Endothelial cell of umbilical vein (primary cell): ENCODE measurements at regions not wholly inside any gene's neighbourhood (a gene's known extent, or its start where the extent isn't known, plus 50 kb on each side); places are given as distances from the start of the nearest gene placed in this dataset.

Source experiments
- BruUV-seq: library from RNA; stranded (reverse); fragments of 400-500 nt; replicated peaks from 2 replicates; lab custom pipeline; 2021; lab: Mats Ljungman, UMichigan
- CTCF ChIA-PET: fragments of 300-600, 350-600 bp; sonication (Branson Sonifier 250); formaldehyde crosslinking; loops from one replicate; lab custom pipeline; 2021; ENCODE audit warnings: antibody characterized with exemption, inconsistent platforms; lab: Charles Lee
- POLR2A ChIA-PET: fragments of 300-600, 350-600 bp; sonication (Branson Sonifier 250); formaldehyde crosslinking; loops from one replicate; lab custom pipeline; 2021; ENCODE audit warnings: antibody characterized with exemption, inconsistent platforms; lab: Charles Lee
- DNase-seq: peaks from one replicate; pipeline ENCODE4 v3.0.0-alpha.2; 2011; ENCODE audit warnings: low read depth, low spot score
- FAIRE-seq: peaks from 2 replicates; lab custom pipeline; 2011; peaks lifted over from hg19 to GRCh38; lab: Jason Lieb, UNC
- H2AFZ ChIP-seq: 2 replicates; pipeline ENCODE4 v1.6.0; 2012; ENCODE audit warnings: low read depth, low read length, control low read depth, inconsistent platforms
- H3K27ac ChIP-seq: 2 replicates; pipeline ENCODE4 v1.5.1; 2011; ENCODE audit warnings: low read depth, mild to moderate bottlenecking, control low read depth, low read length, moderate library complexity; ENCODE audit not compliant: insufficient read depth
- H3K27me3 ChIP-seq, 2 experiments: 2 replicates each; pipeline versions ENCODE4 v1.6.0 to v1.6.1; 2011; ENCODE audit warnings: low read length in 2 of 2, mixed read lengths in 1 of 2; ENCODE audit not compliant: control insufficient read depth in 2 of 2, insufficient read depth in 2 of 2
- H3K36me3 ChIP-seq, 2 experiments: 2 replicates in 1 of 2; 3 replicates in 1 of 2; pipeline ENCODE4 v1.5.1; 2011; ENCODE audit warnings: low read length in 2 of 2, mild to moderate bottlenecking in 1 of 2, moderate library complexity in 1 of 2; ENCODE audit not compliant: control insufficient read depth in 2 of 2, insufficient read depth in 2 of 2; ENCODE audit errors: extremely low read depth in 1 of 2
- H3K4me1 ChIP-seq: 3 replicates; pipeline ENCODE4 v1.5.1; 2011; ENCODE audit warnings: mild to moderate bottlenecking, low read length; ENCODE audit not compliant: control insufficient read depth, insufficient read depth; ENCODE audit errors: extremely low read depth
- H3K4me2 ChIP-seq: 2 replicates; pipeline ENCODE4 v1.6.1; 2011; ENCODE audit warnings: low read length, control low read depth, mixed read lengths; ENCODE audit not compliant: insufficient read depth
- H3K4me3 ChIP-seq, 3 experiments: fragments of 200-600 bp in 1 of 3; sonication (generic), shearing (Covaris generic) in 1 of 3; replicated peaks in 1 of 3; 2 replicates each; pipeline ENCODE4 v1.5.1; 2011 to 2016; ENCODE audit warnings: control low read depth in 3 of 3, low read length in 3 of 3, mild to moderate bottlenecking in 2 of 3, inconsistent platforms in 1 of 3, low read depth in 1 of 3, moderate library complexity in 1 of 3; ENCODE audit not compliant: insufficient read depth in 1 of 3
- H3K79me2 ChIP-seq: 2 replicates; pipeline ENCODE4 v1.6.0; 2012; ENCODE audit warnings: low read length, inconsistent platforms; ENCODE audit not compliant: control insufficient read depth, insufficient read depth
- H3K9ac ChIP-seq: replicated peaks from 2 replicates; pipeline ENCODE3; 2011; ENCODE audit warnings: low read length, control low read depth; ENCODE audit not compliant: insufficient read depth; ENCODE audit errors: extremely low read depth
- H3K9me1 ChIP-seq: replicated peaks from 3 replicates; pipeline ENCODE4 v1.6.0; 2011; ENCODE audit warnings: mild to moderate bottlenecking, low read length; ENCODE audit not compliant: control insufficient read depth, insufficient read depth; ENCODE audit errors: extremely low read depth
- H3K9me3 ChIP-seq: replicated peaks from 2 replicates; pipeline ENCODE4 v1.5.1; 2012; ENCODE audit warnings: low read length, inconsistent platforms; ENCODE audit not compliant: control insufficient read depth, insufficient read depth
- H4K20me1 ChIP-seq: replicated peaks from 2 replicates; pipeline ENCODE3; 2011; ENCODE audit warnings: mild to moderate bottlenecking, low read length; ENCODE audit not compliant: control insufficient read depth, insufficient read depth; ENCODE audit errors: extremely low read depth
- EZH2 ChIP-seq: IDR thresholded peaks from 2 replicates; pipeline ENCODE4 v1.6.1; 2012; ENCODE audit warnings: borderline replicate concordance, low read depth, mild to moderate bottlenecking, moderate library complexity, low read length, inconsistent platforms; ENCODE audit not compliant: severe bottlenecking
- FOS ChIP-seq: IDR thresholded peaks from 2 replicates; pipeline ENCODE4 v1.6.1; 2011; ENCODE audit warnings: mild to moderate bottlenecking, low read length, moderate library complexity, borderline replicate concordance; ENCODE audit not compliant: insufficient read depth
- GATA2 ChIP-seq: IDR thresholded peaks from 2 replicates; pipeline ENCODE4 v1.7.0; 2011; ENCODE audit warnings: low read depth, mild to moderate bottlenecking, moderate library complexity, mixed read lengths, low read length; ENCODE audit not compliant: insufficient read length, insufficient read depth
- JUN ChIP-seq: IDR thresholded peaks from 2 replicates; pipeline ENCODE4 v1.6.1; 2011; ENCODE audit warnings: borderline replicate concordance, low read depth; ENCODE audit not compliant: insufficient read length, insufficient read depth
- MAX ChIP-seq: IDR thresholded peaks from 2 replicates; pipeline ENCODE4 v1.6.1; 2011; ENCODE audit not compliant: insufficient read depth, insufficient read length
- MYC ChIP-seq: IDR thresholded peaks from one replicate; pipeline ENCODE4 v1.6.1; 2011; ENCODE audit warnings: mild to moderate bottlenecking, low read depth, low read length
- POLR2A ChIP-seq: IDR thresholded peaks from 2 replicates; pipeline ENCODE4 v1.6.1; 2012; ENCODE audit warnings: low read depth, mild to moderate bottlenecking, control low read depth, low read length
- POLR2AphosphoS5 ChIP-seq: IDR thresholded peaks from 2 replicates; pipeline ENCODE4 v1.6.1; 2012; ENCODE audit warnings: low read depth, mild to moderate bottlenecking, control low read depth, low read length, moderate library complexity; ENCODE audit not compliant: insufficient read depth
- dilution Hi-C: fragments of 300-500 bp; cut with MboI; formaldehyde crosslinking; loops from one replicate; pipeline ENCODE4 v1.15.0; 2019; ENCODE audit warnings: low sequenced_read_pairs; ENCODE audit not compliant: extremely low pct_ligation_motif_present
- intact Hi-C: fragments of 100-400 bp; cut with micrococcal nuclease; formaldehyde crosslinking; loops from one replicate; pipeline ENCODE4 v1.10.0; 2022
- TF ChIP-seq, protein P1 (sequence below), 2 donors: IDR thresholded peaks; 1 replicate in 1 of 2; 2 replicates in 1 of 2; pipeline ENCODE4 v1.5.1; 2011; ENCODE audit warnings: low read length in 2 of 2, mild to moderate bottlenecking in 2 of 2, moderate library complexity in 2 of 2, control low read depth in 1 of 2, inconsistent platforms in 1 of 2, low read depth in 1 of 2; ENCODE audit not compliant: insufficient read depth in 1 of 2; ENCODE audit errors: extremely low read depth in 1 of 2

DNA sequence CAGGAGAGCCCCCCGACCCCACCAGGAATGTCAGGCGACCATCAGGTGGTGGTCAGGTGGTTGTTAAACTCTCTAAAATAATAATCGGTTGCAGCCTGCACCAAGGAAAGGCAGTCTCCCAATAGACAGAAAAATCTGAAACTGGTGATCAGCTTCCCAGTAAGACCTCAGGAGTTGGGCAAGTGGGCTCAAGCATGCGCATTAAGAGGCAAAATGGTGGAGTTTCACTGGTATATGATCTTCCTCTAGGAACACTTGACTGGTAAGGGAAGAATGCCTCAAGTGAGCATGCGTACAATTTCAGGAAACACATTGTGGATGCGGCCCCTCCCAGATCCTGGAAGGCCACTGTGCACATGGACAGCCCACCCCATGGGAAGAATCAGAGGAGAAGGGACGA, 619.9 kb downstream of the TYW1 start:
- intact Hi-C loops = no loop called here
- FAIRE-seq (no peak), DNase-seq (no peak)
- no peak for TF ChIP-seq EZH2
- TF ChIP-seq GATA2 = no peak
- no peak for TF ChIP-seq FOS
- no peak for TF ChIP-seq MAX
- Histone ChIP-seq H3K9me1 (no peaks in the 10 kb centered on the region), H3K27me3 (no peaks in the 10 kb centered on the region), H3K27ac (no peak overlapping the region), H3K4me3 (no peak overlapping the region), H3K4me2 (no peak overlapping the region), H2AFZ (no peak overlapping the region), H3K36me3 (no peaks in the 10 kb centered on the region), H3K9me3 (no peaks in the 10 kb centered on the region), H4K20me1 (no peaks in the 10 kb centered on the region), H3K79me2 (no peaks in the 10 kb centered on the region), H3K4me1 (no peaks in the 10 kb centered on the region), H3K9ac (no peak overlapping the region)
- POLR2A ChIA-PET = no interaction called here
- CTCF ChIA-PET = no interaction called here
- BruUV-seq = no TSS peak
- dilution Hi-C loops = no loop called here

DNA sequence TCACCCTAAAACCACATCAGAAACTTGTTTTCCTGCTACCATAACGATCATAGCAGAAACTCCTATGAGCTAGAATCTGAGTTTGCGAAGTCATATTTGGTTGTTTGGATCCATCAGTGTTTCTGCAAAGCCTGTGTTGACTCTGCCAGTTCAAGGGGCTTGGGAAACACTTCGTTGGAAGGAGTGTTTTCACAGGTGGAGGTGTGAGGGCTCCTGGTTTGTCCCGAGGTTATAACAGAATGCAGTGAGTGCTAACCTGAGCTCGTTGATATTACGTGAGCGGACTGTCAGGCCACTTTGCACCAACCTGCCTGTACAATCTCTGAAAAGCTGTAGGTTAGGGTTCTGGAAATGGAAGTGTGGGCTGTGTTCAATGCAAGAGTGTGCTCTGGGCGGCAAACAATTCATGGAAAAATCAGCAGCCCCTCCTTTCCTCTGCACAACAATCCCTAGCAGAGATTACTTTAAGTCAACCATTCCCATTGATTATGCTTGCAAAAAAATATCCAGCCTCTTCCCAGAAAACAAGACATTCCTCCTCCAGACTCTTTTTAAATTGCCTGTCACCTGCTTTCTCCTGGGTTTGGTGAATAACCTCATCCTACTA, 622.0 kb downstream of the TYW1 start:
- Histone ChIP-seq H3K4me2 (no peak overlapping the region), H3K4me1 (no peaks in the 10 kb centered on the region), H3K36me3 (no peaks in the 10 kb centered on the region), H4K20me1 (no peaks in the 10 kb centered on the region), H3K9me3 (no peaks in the 10 kb centered on the region), H2AFZ (no peak overlapping the region), H3K27ac (no peak overlapping the region), H3K9ac (no peak overlapping the region), H3K27me3 (no peaks in the 10 kb centered on the region), H3K79me2 (no peaks in the 10 kb centered on the region), H3K4me3 (no peak overlapping the region), H3K9me1 (no peaks in the 10 kb centered on the region)
- TF ChIP-seq FOS = no peak
- TF ChIP-seq, protein P1, sequence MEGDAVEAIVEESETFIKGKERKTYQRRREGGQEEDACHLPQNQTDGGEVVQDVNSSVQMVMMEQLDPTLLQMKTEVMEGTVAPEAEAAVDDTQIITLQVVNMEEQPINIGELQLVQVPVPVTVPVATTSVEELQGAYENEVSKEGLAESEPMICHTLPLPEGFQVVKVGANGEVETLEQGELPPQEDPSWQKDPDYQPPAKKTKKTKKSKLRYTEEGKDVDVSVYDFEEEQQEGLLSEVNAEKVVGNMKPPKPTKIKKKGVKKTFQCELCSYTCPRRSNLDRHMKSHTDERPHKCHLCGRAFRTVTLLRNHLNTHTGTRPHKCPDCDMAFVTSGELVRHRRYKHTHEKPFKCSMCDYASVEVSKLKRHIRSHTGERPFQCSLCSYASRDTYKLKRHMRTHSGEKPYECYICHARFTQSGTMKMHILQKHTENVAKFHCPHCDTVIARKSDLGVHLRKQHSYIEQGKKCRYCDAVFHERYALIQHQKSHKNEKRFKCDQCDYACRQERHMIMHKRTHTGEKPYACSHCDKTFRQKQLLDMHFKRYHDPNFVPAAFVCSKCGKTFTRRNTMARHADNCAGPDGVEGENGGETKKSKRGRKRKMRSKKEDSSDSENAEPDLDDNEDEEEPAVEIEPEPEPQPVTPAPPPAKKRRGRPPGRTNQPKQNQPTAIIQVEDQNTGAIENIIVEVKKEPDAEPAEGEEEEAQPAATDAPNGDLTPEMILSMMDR (IDR thresholded peaks at IDR 0.05; ENCODE audit: extremely low read depth in 1 of 2, insufficient read depth in 1 of 2, low read depth in 1 of 2, low read length in 2 of 2) = no peak
- TF ChIP-seq EZH2 = no peak
- TF ChIP-seq JUN = no peak
- TF ChIP-seq POLR2AphosphoS5 = no peak
- TF ChIP-seq MYC = no peak
- TF ChIP-seq GATA2 = no peak
- TF ChIP-seq POLR2A = no peak
- no peak for TF ChIP-seq MAX
- ChIA-PET CTCF (no interaction called here), POLR2A (no interaction called here)
- dilution Hi-C loops (no loop called here), intact Hi-C loops (no loop called here)
- DNase-seq (no peak), FAIRE-seq (no peak)
- BruUV-seq = no TSS peak
